CD4-positive, alpha-beta T cell treated with Interleukin-15 for 1 hour (primary cell): ENCODE measurements at regions not wholly inside any gene's neighbourhood (a gene's known extent, or its start where the extent isn't known, plus 50 kb on each side); places are given as distances from the start of the nearest gene placed in this dataset.
A peak's percentile ranks its signal among the peaks of the same experiment; 100 is the strongest.
"Not testable (repeated sequence)": the region's sequence is repeated elsewhere in the genome, so short reads cannot be mapped to it uniquely, and the experiment has no call there.

Source experiments
- DNase-seq: peaks from one replicate; pipeline ENCODE4 v3.0.0-alpha.2; 2020

GRCh38 chr21:28152732-28153131, 839.9 kb downstream of the LTN1 start:
- no peak for DNase-seq

- DNase-seq = no peak
These were observed 840.9 kb downstream of the LTN1 start for GRCh38 chr21:28151758-28152157.

GRCh38 chr21:28150778-28151177, 841.9 kb downstream of the LTN1 start:
- no peak for DNase-seq

GRCh38 chr21:28148400-28149064, 844.1 kb downstream of the LTN1 start:
- DNase-seq = no peak

GRCh38 chr21:28144653-28145052, 848.0 kb downstream of the LTN1 start:
- no peak for DNase-seq

- no peak for DNase-seq
These were observed 848.6 kb downstream of the LTN1 start for GRCh38 chr21:28144089-28144488.

GRCh38 chr21:28142697-28143096, 850.0 kb downstream of the LTN1 start:
- peak; percentile 34 for DNase-seq

- no peak for DNase-seq
These were observed 854.4 kb downstream of the LTN1 start for GRCh38 chr21:28138272-28138671.

- DNase-seq = no peak
These were observed 855.9 kb downstream of the LTN1 start for GRCh38 chr21:28136656-28137255.

- DNase-seq = peak; percentile 48
These were observed 857.0 kb downstream of the LTN1 start for GRCh38 chr21:28135646-28136045.

GRCh38 chr21:28133116-28133515, 859.6 kb downstream of the LTN1 start:
- no peak for DNase-seq

- no peak for DNase-seq
These were observed 860.0 kb downstream of the LTN1 start for GRCh38 chr21:28132713-28133112.

GRCh38 chr21:28127175-28127785, 865.4 kb downstream of the LTN1 start:
- no peak for DNase-seq

- no peak for DNase-seq
These were observed 866.0 kb downstream of the LTN1 start for GRCh38 chr21:28126521-28127174.

GRCh38 chr21:28124541-28124940, 868.1 kb downstream of the LTN1 start:
- DNase-seq = no peak

- DNase-seq = no peak
These were observed 874.1 kb downstream of the LTN1 start for GRCh38 chr21:28118570-28118969.

GRCh38 chr21:28114986-28115385, 877.7 kb downstream of the LTN1 start:
- DNase-seq = not testable (repeated sequence)

GRCh38 chr21:28113718-28114117, 879.0 kb downstream of the LTN1 start:
- no peak for DNase-seq

- DNase-seq = no peak
These were observed 880.2 kb downstream of the LTN1 start for GRCh38 chr21:28112511-28112910.

GRCh38 chr21:28111151-28111619, 881.5 kb downstream of the LTN1 start:
- no peak for DNase-seq

GRCh38 chr21:28110716-28111115, 882.0 kb downstream of the LTN1 start:
- no peak for DNase-seq

GRCh38 chr21:28110074-28110473, 882.6 kb downstream of the LTN1 start:
- DNase-seq = no peak

- DNase-seq = no peak
These were observed 886.2 kb downstream of the LTN1 start for GRCh38 chr21:28106370-28106890.

GRCh38 chr21:28104346-28104745, 888.3 kb downstream of the LTN1 start:
- DNase-seq = no peak
